H9 (cell line): ENCODE measurements at regions not wholly inside any gene's neighbourhood (a gene's known extent, or its start where the extent isn't known, plus 50 kb on each side); places are given as distances from the start of the nearest gene placed in this dataset.

Source experiments
- DNase-seq: peaks from one replicate; pipeline ENCODE4 v3.0.0-alpha.2; 2017
- H2AFZ ChIP-seq: one replicate; pipeline ENCODE4 v1.6.1; 2013; ENCODE audit warnings: mild to moderate bottlenecking, low read length, control low read depth, moderate library complexity
- H2AK5ac ChIP-seq: 2 replicates; pipeline ENCODE4 v1.6.1; 2013; ENCODE audit warnings: low read length, control low read depth, mixed read lengths; ENCODE audit not compliant: insufficient read length
- H2BK120ac ChIP-seq: one replicate; pipeline ENCODE4 v1.6.1; 2013; ENCODE audit warnings: low read depth, mild to moderate bottlenecking, low read length, control low read depth, inconsistent platforms; ENCODE audit not compliant: poor library complexity, severe bottlenecking
- H2BK12ac ChIP-seq: 2 replicates; pipeline ENCODE4 v1.6.1; 2013; ENCODE audit warnings: low read length, control low read depth, mixed read lengths, low read depth; ENCODE audit not compliant: insufficient read length
- H2BK15ac ChIP-seq: 2 replicates; pipeline ENCODE4 v1.6.1; 2013; ENCODE audit warnings: low read depth, low read length, control low read depth
- H2BK20ac ChIP-seq: one replicate; pipeline ENCODE4 v1.6.1; 2013; ENCODE audit warnings: low read depth, mild to moderate bottlenecking, low read length, control low read depth, inconsistent platforms; ENCODE audit not compliant: poor library complexity, severe bottlenecking
- H2BK5ac ChIP-seq: 2 replicates; pipeline ENCODE4 v1.6.1; 2013; ENCODE audit warnings: low read length, control low read depth, mixed read lengths; ENCODE audit not compliant: insufficient read length
- H3K14ac ChIP-seq: 2 replicates; pipeline ENCODE4 v1.6.1; 2013; ENCODE audit warnings: low read length, control low read depth; ENCODE audit not compliant: insufficient read depth
- H3K18ac ChIP-seq: 2 replicates; pipeline ENCODE4 v1.6.1; 2013; ENCODE audit warnings: low read depth, mild to moderate bottlenecking, mixed read lengths, low read length, control low read depth; ENCODE audit not compliant: insufficient read length
- H3K23ac ChIP-seq: 2 replicates; pipeline ENCODE4 v1.6.1; 2013; ENCODE audit warnings: low read length, control low read depth, mixed read lengths, low read depth; ENCODE audit not compliant: insufficient read length
- H3K23me2 ChIP-seq: 2 replicates; pipeline ENCODE4 v1.6.1; 2013; ENCODE audit warnings: low read depth, mild to moderate bottlenecking, mixed read lengths, low read length, control low read depth; ENCODE audit not compliant: insufficient read length, poor library complexity, severe bottlenecking
- H3K27ac ChIP-seq: 2 replicates; pipeline ENCODE4 v1.5.1; 2013; ENCODE audit warnings: low read length, control low read depth, mixed read lengths, low read depth; ENCODE audit not compliant: insufficient read length
- H3K27me3 ChIP-seq: 2 replicates; pipeline ENCODE4 v1.6.1; 2013; ENCODE audit warnings: low read length, control low read depth, inconsistent platforms; ENCODE audit not compliant: insufficient read depth
- H3K4ac ChIP-seq: 2 replicates; pipeline ENCODE4 v1.6.1; 2013; ENCODE audit warnings: low read depth, mild to moderate bottlenecking, control low read depth, inconsistent platforms, low read length, moderate library complexity
- H3K4me1 ChIP-seq: 2 replicates; pipeline ENCODE4 v1.6.1; 2013; ENCODE audit warnings: low read length, control low read depth, inconsistent platforms; ENCODE audit not compliant: insufficient read depth
- H3K4me2 ChIP-seq: 2 replicates; pipeline ENCODE4 v1.6.1; 2013; ENCODE audit warnings: low read length, control low read depth, mixed read lengths; ENCODE audit not compliant: insufficient read length, insufficient read depth
- H3K56ac ChIP-seq: 2 replicates; pipeline ENCODE4 v1.6.1; 2013; ENCODE audit warnings: low read depth, mild to moderate bottlenecking, mixed read lengths, low read length, control low read depth; ENCODE audit not compliant: insufficient read length
- H3K79me1 ChIP-seq: 2 replicates; pipeline ENCODE4 v1.6.1; 2013; ENCODE audit warnings: low read depth, mild to moderate bottlenecking, moderate library complexity, low read length, control low read depth, inconsistent platforms; ENCODE audit not compliant: insufficient read depth, poor library complexity, severe bottlenecking
- H3K79me2 ChIP-seq: 2 replicates; pipeline ENCODE4 v1.6.1; 2013; ENCODE audit warnings: low read length, control low read depth, inconsistent platforms; ENCODE audit not compliant: insufficient read depth
- H3K9ac ChIP-seq: 2 replicates; pipeline ENCODE4 v1.6.1; 2013; ENCODE audit warnings: low read length, control low read depth, mixed read lengths; ENCODE audit not compliant: insufficient read length; ENCODE audit errors: extremely low read depth
- H3K9me3 ChIP-seq: one replicate; pipeline ENCODE4 v1.6.1; 2013; ENCODE audit warnings: low read depth, low read length, inconsistent platforms; ENCODE audit not compliant: control insufficient read depth
- H3T11ph ChIP-seq: one replicate; pipeline ENCODE4 v1.6.1; 2013; ENCODE audit warnings: mild to moderate bottlenecking, low read length, control low read depth, inconsistent platforms
- H4K20me1 ChIP-seq: one replicate; pipeline ENCODE4 v1.6.1; 2013; ENCODE audit not compliant: control insufficient read depth, insufficient read length, insufficient read depth
- H4K5ac ChIP-seq: 2 replicates; pipeline ENCODE4 v1.6.1; 2013; ENCODE audit warnings: low read depth, mild to moderate bottlenecking, mixed read lengths, low read length, control low read depth; ENCODE audit not compliant: insufficient read length
- H4K8ac ChIP-seq: replicated peaks from 2 replicates; pipeline ENCODE4 v1.6.1; 2013; ENCODE audit warnings: low read length, control low read depth, mixed read lengths, low read depth; ENCODE audit not compliant: insufficient read length
- H4K91ac ChIP-seq: 2 replicates; pipeline ENCODE4 v1.6.1; 2013; ENCODE audit warnings: low read depth, mild to moderate bottlenecking, moderate library complexity, mixed read lengths, low read length, control low read depth; ENCODE audit not compliant: insufficient read length
- H3K27ac Mint-ChIP-seq, 3 experiments: 2 replicates in 2 of 3; 3 replicates in 1 of 3; pipeline ENCODE4 v1.8.0; 2020 to 2021; ENCODE audit warnings: mixed read lengths in 3 of 3, mild to moderate bottlenecking in 1 of 3, moderate library complexity in 1 of 3
- H3K27me3 Mint-ChIP-seq: 2 replicates; pipeline ENCODE4 v1.8.0; 2021; ENCODE audit warnings: low read depth, mild to moderate bottlenecking, moderate library complexity, mixed read lengths
- H3K36me3 Mint-ChIP-seq, 3 experiments: 2 replicates in 2 of 3; 3 replicates in 1 of 3; pipeline ENCODE4 v1.8.0; 2020 to 2021; ENCODE audit warnings: low read depth in 3 of 3, mixed read lengths in 3 of 3; ENCODE audit not compliant: insufficient read depth in 1 of 3
- H3K4me1 Mint-ChIP-seq, 2 experiments: 2 replicates each; pipeline ENCODE4 v1.8.0; 2020; ENCODE audit warnings: mixed read lengths in 2 of 2
- H3K4me3 Mint-ChIP-seq, 2 experiments: 2 replicates in 1 of 2; 3 replicates in 1 of 2; pipeline ENCODE4 v1.8.0; 2020 to 2021; ENCODE audit warnings: mild to moderate bottlenecking in 2 of 2, mixed read lengths in 2 of 2, moderate library complexity in 1 of 2
- H3K9me3 Mint-ChIP-seq, 2 experiments: 2 replicates in 1 of 2; 3 replicates in 1 of 2; pipeline ENCODE4 v1.8.0; 2020; ENCODE audit warnings: mild to moderate bottlenecking in 2 of 2, mixed read lengths in 2 of 2, moderate library complexity in 1 of 2
- CTCF ChIP-seq: fragments of 200-600 bp; sonication (generic); conservative IDR thresholded peaks from 3 replicates; pipeline ENCODE4 v1.8.0; 2021; ENCODE audit warnings: antibody characterized with exemption, mild to moderate bottlenecking
- WGBS: extraction: QIAGEN DNeasy Blood & Tissue Kit; methylation state at CpG from one replicate; pipeline ENCODE4 v1.1.7; 2013; ENCODE audit warnings: missing lambda C conversion rate, low lambda C conversion rate, mixed read lengths; ENCODE audit not compliant: insufficient read length; ENCODE audit errors: extremely low coverage; 5-methylcytosine and 5-hydroxymethylcytosine counted together

GRCh38 chr5:112049738-112050137 is 292.7 kb upstream of the NREP start:
- Histone ChIP-seq H4K8ac (no peak overlapping the region), H2BK20ac (no peak overlapping the region), H3K14ac (no peak overlapping the region), H3K9me3 (no peaks in the 10 kb centered on the region), H2BK120ac (no peak overlapping the region), H4K5ac (no peak overlapping the region), H3K27me3 (no peaks in the 10 kb centered on the region), H3K9ac (no peak overlapping the region), H2BK15ac (no peak overlapping the region), H3T11ph (no peak overlapping the region), H2BK12ac (no peak overlapping the region), H3K79me2 (no peaks in the 10 kb centered on the region), H2AFZ (no peak overlapping the region), H3K4me2 (no peak overlapping the region), H4K91ac (no peak overlapping the region), H3K79me1 (no peaks in the 10 kb centered on the region), H2BK5ac (no peak overlapping the region), H2AK5ac (no peak overlapping the region), H3K4ac (no peak overlapping the region), H3K4me1 (no peaks in the 10 kb centered on the region), H3K18ac (no peak overlapping the region), H3K56ac (no peak overlapping the region), H3K23me2 (no peaks in the 10 kb centered on the region), H3K27ac (no peak overlapping the region), H4K20me1 (no peaks in the 10 kb centered on the region), H3K23ac (no peak overlapping the region)
- no peak overlapping the region for H3K27ac Mint-ChIP-seq
- peaks cover 12 to 22% of the 10 kb centered on the region in 2 experiments for H3K9me3 Mint-ChIP-seq
- no peak overlapping the region for H3K4me3 Mint-ChIP-seq
- H3K27me3 Mint-ChIP-seq = no peaks in the 10 kb centered on the region
- WGBS = no CpG with 5 or more reads among the region's 3 CpGs
- H3K36me3 Mint-ChIP-seq = peaks cover 0 to 7% (median 4%) of the 10 kb centered on the region in 3 experiments; a peak in 5 of 7 replicates
- no peak for TF ChIP-seq CTCF
- no peaks in the 10 kb centered on the region for H3K4me1 Mint-ChIP-seq
- DNase-seq = no peak
